VCaP (cell line): ENCODE measurements at regions not wholly inside any gene's neighbourhood (a gene's known extent, or its start where the extent isn't known, plus 50 kb on each side); places are given as distances from the start of the nearest gene placed in this dataset.

Source experiments
- H3K27ac ChIP-seq: fragments of 450-650 bp; 2 replicates; pipeline ENCODE4 v1.5.1; 2017
- TF ChIP-seq, protein P1 (sequence below): fragments of 450-650 bp; conservative IDR thresholded peaks from 2 replicates; pipeline ENCODE4 v1.5.1; 2017; ENCODE audit warnings: mild to moderate bottlenecking, moderate library complexity

DNA sequence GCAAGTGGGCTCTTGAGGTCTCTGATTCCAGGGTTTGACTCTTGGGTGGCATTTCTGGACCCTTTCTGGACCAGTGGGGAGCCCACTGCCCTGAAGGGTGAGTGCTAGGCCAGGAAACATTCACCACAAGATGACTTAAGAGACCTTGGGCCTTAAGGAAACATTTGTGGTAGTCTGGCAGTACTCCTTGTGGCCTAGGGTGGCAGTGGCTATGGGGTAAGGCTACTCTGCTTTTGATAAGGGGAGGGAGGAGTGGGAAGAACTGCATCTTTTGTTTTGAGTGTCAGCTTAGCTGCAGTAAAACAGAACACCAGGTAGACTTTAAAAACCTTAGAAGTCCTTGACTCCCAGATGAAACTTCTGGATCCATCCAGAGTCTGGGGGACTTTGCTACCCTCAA lies 529.3 kb upstream of the LRRC7 start:
- TF ChIP-seq, protein P1, sequence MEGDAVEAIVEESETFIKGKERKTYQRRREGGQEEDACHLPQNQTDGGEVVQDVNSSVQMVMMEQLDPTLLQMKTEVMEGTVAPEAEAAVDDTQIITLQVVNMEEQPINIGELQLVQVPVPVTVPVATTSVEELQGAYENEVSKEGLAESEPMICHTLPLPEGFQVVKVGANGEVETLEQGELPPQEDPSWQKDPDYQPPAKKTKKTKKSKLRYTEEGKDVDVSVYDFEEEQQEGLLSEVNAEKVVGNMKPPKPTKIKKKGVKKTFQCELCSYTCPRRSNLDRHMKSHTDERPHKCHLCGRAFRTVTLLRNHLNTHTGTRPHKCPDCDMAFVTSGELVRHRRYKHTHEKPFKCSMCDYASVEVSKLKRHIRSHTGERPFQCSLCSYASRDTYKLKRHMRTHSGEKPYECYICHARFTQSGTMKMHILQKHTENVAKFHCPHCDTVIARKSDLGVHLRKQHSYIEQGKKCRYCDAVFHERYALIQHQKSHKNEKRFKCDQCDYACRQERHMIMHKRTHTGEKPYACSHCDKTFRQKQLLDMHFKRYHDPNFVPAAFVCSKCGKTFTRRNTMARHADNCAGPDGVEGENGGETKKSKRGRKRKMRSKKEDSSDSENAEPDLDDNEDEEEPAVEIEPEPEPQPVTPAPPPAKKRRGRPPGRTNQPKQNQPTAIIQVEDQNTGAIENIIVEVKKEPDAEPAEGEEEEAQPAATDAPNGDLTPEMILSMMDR, result no peak
- no peak overlapping the region for H3K27ac ChIP-seq

- H3K27ac ChIP-seq, result no peak overlapping the region
- TF ChIP-seq, protein P1, result no peak
Observed at GRCh38 chr1:69045572-69045971, 522.1 kb upstream of the LRRC7 start.

DNA sequence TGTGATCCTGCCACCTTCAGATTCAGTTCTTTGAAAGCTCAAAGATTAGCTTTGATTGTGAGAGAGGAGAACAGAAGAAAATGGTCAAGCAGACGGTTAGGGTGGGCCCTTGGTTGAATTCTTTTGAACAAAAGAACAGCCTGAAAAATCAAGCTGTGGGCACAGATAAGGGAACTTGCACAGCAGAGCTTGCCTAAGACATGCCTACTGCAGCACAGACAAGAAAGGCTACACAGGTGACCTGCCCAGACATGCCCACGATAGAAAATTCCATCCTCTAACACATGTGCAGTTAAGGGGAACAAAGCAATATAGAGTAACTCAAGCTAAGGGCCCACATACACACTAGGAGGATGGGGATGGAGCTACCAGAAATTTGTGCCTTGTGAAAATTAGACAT lies 512.5 kb upstream of the LRRC7 start:
- TF ChIP-seq, protein P1, result no peak
- no peak overlapping the region for H3K27ac ChIP-seq

- peak overlapping the region; percentile 67 for H3K27ac ChIP-seq
- TF ChIP-seq, protein P1, result no peak
Observed at GRCh38 chr1:69058454-69058853, 509.3 kb upstream of the LRRC7 start.

DNA sequence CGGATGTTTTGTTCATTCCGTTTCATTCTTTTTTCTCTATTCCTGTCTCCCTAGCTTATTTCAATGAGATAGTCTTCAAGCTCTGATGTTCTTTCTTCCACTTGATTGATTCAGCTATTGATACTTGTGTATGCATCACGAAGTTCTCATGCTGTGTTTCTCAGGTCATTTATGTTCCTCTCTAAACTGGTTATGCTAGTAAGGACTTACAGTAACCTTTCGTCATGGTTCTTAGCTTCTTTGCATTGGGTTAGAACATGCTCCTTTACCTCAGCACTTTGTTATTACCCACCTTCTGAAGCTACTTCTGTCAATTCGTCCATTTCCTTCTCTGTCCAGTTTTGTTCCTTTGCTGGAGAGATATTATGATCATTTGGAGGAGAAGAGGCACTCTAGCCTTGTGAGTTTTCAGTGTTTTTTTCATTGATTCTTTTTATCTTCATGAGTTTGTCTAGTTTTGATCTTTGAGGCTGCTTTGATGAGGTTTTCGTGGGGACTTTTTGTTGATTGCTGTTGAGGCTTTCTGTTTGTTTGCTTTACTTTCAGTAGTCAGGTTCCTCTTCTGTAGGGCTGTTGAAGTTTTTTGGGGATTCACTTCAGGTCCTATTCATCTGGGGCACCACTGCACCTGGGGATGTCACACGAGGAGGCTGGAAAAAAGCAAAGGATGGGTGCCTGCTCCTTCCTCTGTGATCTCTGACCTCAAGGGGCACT lies 496.9 kb upstream of the LRRC7 start:
- H3K27ac ChIP-seq, result no peak overlapping the region
- TF ChIP-seq, protein P1, result no peak

DNA sequence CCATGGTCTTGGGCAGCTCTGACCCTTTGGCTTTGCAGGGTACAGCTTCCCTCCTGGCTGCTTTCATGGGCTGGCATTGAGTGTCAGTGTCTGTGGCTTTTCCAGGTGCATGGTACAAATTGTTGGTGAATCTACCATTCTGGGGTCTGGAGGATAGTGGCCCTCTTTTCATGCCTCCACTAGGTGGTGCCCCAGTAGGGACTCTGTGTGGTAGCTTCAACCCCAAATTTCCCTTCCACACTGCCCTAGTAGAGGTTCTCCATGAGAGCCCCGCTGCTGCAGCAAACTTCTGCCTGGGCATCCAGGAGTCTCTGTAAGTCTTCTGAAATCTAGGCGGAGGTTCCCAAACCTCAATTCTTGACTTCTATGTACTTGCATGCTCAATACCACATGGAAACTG lies 494.5 kb upstream of the LRRC7 start:
- H3K27ac ChIP-seq, result no peak overlapping the region
- TF ChIP-seq, protein P1, result no peak

- H3K27ac ChIP-seq, result no peak overlapping the region
- TF ChIP-seq, protein P1, result no peak
Observed at GRCh38 chr1:69076631-69077030, 491.1 kb upstream of the LRRC7 start.
